Thoracic aorta (tissue), 2 donors: ENCODE measurements at regions not wholly inside any gene's neighbourhood (a gene's known extent, or its start where the extent isn't known, plus 50 kb on each side); places are given as distances from the start of the nearest gene placed in this dataset.

ENCODE experiments used
- ATAC-seq: fragments of 150-250 bp; one replicate; pipeline ENCODE4 v1.8.0; 2017; ENCODE audit warnings: low read depth; ENCODE audit not compliant: insufficient number of reproducible peaks, low FRiP score
- DNase-seq: peaks from one replicate; pipeline ENCODE4 v3.0.0-alpha.2; 2020; ENCODE audit warnings: low spot score
- H3K27ac ChIP-seq, 2 donors: fragments of 200-600 bp; sonication (generic); 1 replicate in 1 of 2; 2 replicates in 1 of 2; pipeline ENCODE4 v1.5.1; 2016; ENCODE audit warnings: mild to moderate bottlenecking in 2 of 2, moderate library complexity in 2 of 2
- H3K27me3 ChIP-seq: fragments of 200-600 bp; sonication (generic); replicated peaks from 2 replicates; pipeline ENCODE4 v1.6.0; 2016; ENCODE audit warnings: mild to moderate bottlenecking; ENCODE audit not compliant: insufficient read depth
- H3K36me3 ChIP-seq: fragments of 200-600 bp; sonication (generic); one replicate; pipeline ENCODE4 v1.5.1; 2016
- H3K4me1 ChIP-seq, 2 donors: fragments of 200-600 bp; sonication (generic); 1 replicate in 1 of 2; 2 replicates in 1 of 2; pipeline versions ENCODE4 v1.5.1 to v1.6.0; 2016; ENCODE audit warnings: low read depth in 2 of 2, mild to moderate bottlenecking in 1 of 2; ENCODE audit not compliant: control insufficient read depth in 1 of 2
- H3K4me3 ChIP-seq: fragments of 200-600 bp; sonication (generic); 2 replicates; pipeline ENCODE4 v1.5.1; 2016; ENCODE audit warnings: mild to moderate bottlenecking
- H3K9me3 ChIP-seq: fragments of 200-600 bp; sonication (generic); 2 replicates; pipeline ENCODE4 v1.5.1; 2016
- TF ChIP-seq, protein P1 (sequence below): fragments of 200-600 bp; sonication (generic); IDR thresholded peaks from one replicate; pipeline ENCODE4 v1.5.1; 2019; ENCODE audit warnings: antibody characterized with exemption

DNA sequence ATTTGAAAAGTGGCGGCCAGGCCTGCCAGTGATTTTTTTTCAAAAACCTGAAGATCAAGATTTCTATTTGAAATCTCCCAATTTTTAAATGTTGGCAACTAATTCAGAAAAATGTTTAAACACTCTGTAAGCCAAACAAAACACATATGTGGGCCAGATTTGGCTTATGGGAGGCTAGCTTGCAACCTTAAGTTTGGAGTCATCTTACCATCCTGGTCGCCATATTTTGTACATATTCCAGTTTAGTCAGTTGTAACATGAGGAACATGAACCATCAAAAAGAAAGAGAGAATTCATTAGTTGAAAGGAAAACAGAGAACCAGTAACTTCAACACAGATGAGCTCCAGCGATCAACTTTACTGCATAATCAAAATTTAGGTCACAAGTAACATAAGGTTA lies 115.4 kb downstream of the TMEM26 start:
- TF ChIP-seq, protein P1, sequence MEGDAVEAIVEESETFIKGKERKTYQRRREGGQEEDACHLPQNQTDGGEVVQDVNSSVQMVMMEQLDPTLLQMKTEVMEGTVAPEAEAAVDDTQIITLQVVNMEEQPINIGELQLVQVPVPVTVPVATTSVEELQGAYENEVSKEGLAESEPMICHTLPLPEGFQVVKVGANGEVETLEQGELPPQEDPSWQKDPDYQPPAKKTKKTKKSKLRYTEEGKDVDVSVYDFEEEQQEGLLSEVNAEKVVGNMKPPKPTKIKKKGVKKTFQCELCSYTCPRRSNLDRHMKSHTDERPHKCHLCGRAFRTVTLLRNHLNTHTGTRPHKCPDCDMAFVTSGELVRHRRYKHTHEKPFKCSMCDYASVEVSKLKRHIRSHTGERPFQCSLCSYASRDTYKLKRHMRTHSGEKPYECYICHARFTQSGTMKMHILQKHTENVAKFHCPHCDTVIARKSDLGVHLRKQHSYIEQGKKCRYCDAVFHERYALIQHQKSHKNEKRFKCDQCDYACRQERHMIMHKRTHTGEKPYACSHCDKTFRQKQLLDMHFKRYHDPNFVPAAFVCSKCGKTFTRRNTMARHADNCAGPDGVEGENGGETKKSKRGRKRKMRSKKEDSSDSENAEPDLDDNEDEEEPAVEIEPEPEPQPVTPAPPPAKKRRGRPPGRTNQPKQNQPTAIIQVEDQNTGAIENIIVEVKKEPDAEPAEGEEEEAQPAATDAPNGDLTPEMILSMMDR: no peak
- ATAC-seq: no peak

DNA sequence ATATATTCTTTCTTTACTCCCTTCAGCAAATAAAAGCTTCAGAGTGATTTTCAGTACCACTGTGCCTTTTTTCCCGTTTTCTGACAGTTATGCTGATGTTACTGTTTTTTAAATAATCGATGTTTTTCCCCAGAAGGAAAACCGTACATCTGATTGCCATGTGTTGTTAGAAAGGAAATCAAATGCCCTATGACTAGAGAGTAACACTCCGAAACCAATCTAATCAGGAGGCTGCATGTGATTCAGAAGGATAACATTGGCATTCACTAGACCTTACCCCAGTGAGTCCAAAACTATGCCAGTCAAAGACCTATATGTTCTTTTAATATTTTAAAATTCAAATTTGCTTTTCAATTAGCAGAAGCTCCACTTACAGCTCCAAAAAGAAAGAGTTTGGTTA lies 116.3 kb downstream of the TMEM26 start:
- no peak overlapping the region for H3K27ac ChIP-seq
- DNase-seq (no peak), ATAC-seq (no peak)
- TF ChIP-seq, protein P1: no peak
- peaks cover 0 to 7% of the 10 kb centered on the region in 2 donors for H3K4me1 ChIP-seq
- no peaks in the 10 kb centered on the region for H3K36me3 ChIP-seq
- H3K9me3 ChIP-seq: no peaks in the 10 kb centered on the region
- no peak overlapping the region for H3K4me3 ChIP-seq
- H3K27me3 ChIP-seq: no peaks in the 10 kb centered on the region

More for the DNA sequence above, 115.4 kb downstream of the TMEM26 start:
- H3K36me3 ChIP-seq: no peaks in the 10 kb centered on the region
- H3K27me3 ChIP-seq: no peaks in the 10 kb centered on the region
- peaks cover 0 to 7% of the 10 kb centered on the region in 2 donors for H3K4me1 ChIP-seq
- H3K9me3 ChIP-seq: no peaks in the 10 kb centered on the region
- no peak overlapping the region for H3K4me3 ChIP-seq
- no peak overlapping the region for H3K27ac ChIP-seq
- DNase-seq: no peak

DNA sequence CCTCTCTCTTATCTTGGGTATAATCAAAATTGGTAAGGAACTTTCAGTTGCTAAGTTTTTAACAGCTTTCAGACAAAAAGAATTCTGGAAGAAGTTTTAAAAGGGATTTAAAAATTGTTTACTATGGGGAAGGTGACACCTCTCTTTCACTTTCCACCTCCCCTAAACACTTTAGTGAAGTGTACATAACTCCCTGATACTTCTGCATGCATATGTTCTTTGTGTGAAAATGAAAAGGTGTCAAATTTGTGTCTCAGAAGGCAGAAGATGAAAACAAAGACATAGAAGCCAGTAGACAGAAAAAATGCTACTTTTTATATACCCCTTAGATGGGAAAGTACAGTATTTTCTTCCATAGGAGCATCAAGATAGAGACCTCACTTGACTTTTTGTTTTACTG lies 117.8 kb downstream of the TMEM26 start:
- no peak for ATAC-seq
- TF ChIP-seq, protein P1: no peak
- Histone ChIP-seq H3K4me3 (no peak overlapping the region), H3K27me3 (no peaks in the 10 kb centered on the region), H3K27ac (no peak overlapping the region), H3K4me1 (peaks cover 0 to 7% of the 10 kb centered on the region in 2 donors), H3K9me3 (no peaks in the 10 kb centered on the region), H3K36me3 (no peaks in the 10 kb centered on the region)
- no peak for DNase-seq

DNA sequence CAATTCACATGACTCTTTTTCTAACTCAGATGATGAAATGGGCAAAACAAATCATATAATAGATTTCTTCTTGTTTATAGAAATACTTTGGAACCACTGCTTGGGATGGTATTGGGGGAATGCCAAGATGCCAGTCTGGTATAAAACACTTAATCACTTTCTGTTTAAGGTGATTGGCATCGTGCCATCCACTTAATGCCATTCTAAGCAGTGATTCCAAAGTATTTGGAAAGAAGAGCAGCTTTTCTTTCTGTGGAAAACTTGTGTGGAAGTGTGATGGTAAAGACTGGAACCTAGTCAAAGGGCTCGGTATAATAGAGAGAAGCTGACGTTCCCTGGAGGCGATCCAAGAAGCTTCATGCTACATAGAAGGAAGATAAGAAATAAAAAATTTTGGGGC lies 120.6 kb downstream of the TMEM26 start:
- ATAC-seq: no peak

DNA sequence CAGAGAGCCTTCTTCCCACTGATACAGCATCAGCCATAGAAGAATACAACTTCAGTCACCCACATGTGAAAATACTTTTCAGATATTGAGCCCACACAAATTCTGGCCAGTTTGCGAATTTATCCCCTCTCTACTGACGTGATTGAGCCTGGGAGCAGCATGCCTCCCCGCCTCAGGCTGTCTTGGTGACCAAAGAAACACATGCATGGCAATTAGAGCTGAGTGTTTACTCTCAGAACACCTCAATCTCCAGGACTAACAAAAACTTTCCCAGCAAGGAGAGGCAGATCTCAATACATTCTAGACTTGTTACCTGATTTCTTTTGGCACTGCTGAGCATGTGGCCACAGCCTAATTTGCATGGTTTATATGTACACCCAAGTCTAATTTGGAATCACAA lies 122.5 kb downstream of the TMEM26 start:
- Histone ChIP-seq H3K27me3 (no peaks in the 10 kb centered on the region), H3K27ac (no peak overlapping the region), H3K4me3 (no peak overlapping the region), H3K36me3 (no peaks in the 10 kb centered on the region), H3K9me3 (no peaks in the 10 kb centered on the region), H3K4me1 (no peaks in the 10 kb centered on the region)
- TF ChIP-seq, protein P1: no peak
- DNase-seq: no peak
- no peak for ATAC-seq

More for the DNA sequence above, 120.6 kb downstream of the TMEM26 start:
- TF ChIP-seq, protein P1: no peak
- Histone ChIP-seq H3K36me3 (no peaks in the 10 kb centered on the region), H3K27ac (no peak overlapping the region), H3K27me3 (no peaks in the 10 kb centered on the region), H3K9me3 (no peaks in the 10 kb centered on the region), H3K4me1 (no peaks in the 10 kb centered on the region), H3K4me3 (no peak overlapping the region)
- DNase-seq: no peak
